ENCODE measurements at regions not wholly inside any gene's neighbourhood (a gene's known extent, or its start where the extent isn't known, plus 50 kb on each side); places are given as distances from the start of the nearest gene placed in this dataset.
A peak's percentile ranks its signal among the peaks of the same experiment; 100 is the strongest.

- Histone ChIP-seq H3K18ac (ENCODE audit: extremely low read depth, low read length) (no peak overlapping the region), H2BK20ac (ENCODE audit: low read length) (no peak overlapping the region), H3K4ac (replicated peaks; ENCODE audit: insufficient read length, low read depth, low read length) (no peak overlapping the region), H2AFZ (ENCODE audit: low read length) (no peak overlapping the region), H3K9me3 (ENCODE audit: insufficient read depth in 2 of 2, low read depth in 1 of 2, low read length in 1 of 2) (no peaks in the 10 kb centered on the region; a peak in 1 of 4 replicates), H3K4me3 (ENCODE audit: extremely low read depth in 1 of 4, insufficient read depth in 2 of 4, low read depth in 3 of 4, low read length in 4 of 4) (no peak overlapping the region), H3K56ac (replicated peaks; ENCODE audit: insufficient read length, low read depth, low read length) (no peak overlapping the region), H3K27ac (ENCODE audit: low read depth, low read length) (no peak overlapping the region), H3K79me1 (ENCODE audit: low read depth, low read length) (no peaks in the 10 kb centered on the region), H3K9ac (replicated peaks in 1 of 4; ENCODE audit: extremely low read depth in 1 of 4, low read depth in 3 of 4, low read length in 3 of 4) (no peak overlapping the region), H2BK120ac (replicated peaks; ENCODE audit: low read depth, low read length) (no peak overlapping the region), H3K4me1 (replicated peaks in 1 of 4; ENCODE audit: control insufficient read depth in 3 of 4, insufficient read depth in 4 of 4, low read length in 3 of 4) (peaks cover 0 to 4% (median 2%) of the 10 kb centered on the region in 4 experiments; a peak in 2 of 7 replicates), H3K14ac (ENCODE audit: insufficient read length) (no peak overlapping the region), H3K23ac (ENCODE audit: insufficient read length) (no peak overlapping the region), H3K27me3 (replicated peaks in 1 of 4; ENCODE audit: control insufficient read depth in 3 of 4, extremely low read depth in 1 of 4, insufficient read depth in 3 of 4, low read length in 3 of 4) (no peaks in the 10 kb centered on the region), H2AK5ac (ENCODE audit: low read depth, low read length) (no peak overlapping the region), H3K23me2 (ENCODE audit: low read depth, low read length) (no peaks in the 10 kb centered on the region), H3K4me2 (ENCODE audit: insufficient read depth in 1 of 2, low read depth in 2 of 2, low read length in 2 of 2) (no peak overlapping the region), H2BK5ac (ENCODE audit: low read depth, low read length) (no peak overlapping the region), H3K36me3 (ENCODE audit: control insufficient read depth in 2 of 4, insufficient read depth in 4 of 4, low read length in 3 of 4) (peaks cover 0 to 3% (median 0%) of the 10 kb centered on the region in 4 experiments; a peak in 1 of 8 replicates), H4K91ac (replicated peaks; ENCODE audit: insufficient read length, low read length) (no peak overlapping the region), H2BK15ac (ENCODE audit: low read length) (no peak overlapping the region), H4K20me1 (replicated peaks in 1 of 2; ENCODE audit: control insufficient read depth in 1 of 2, insufficient read depth in 2 of 2, low read length in 2 of 2) (no peaks in the 10 kb centered on the region), H4K8ac (ENCODE audit: extremely low read depth, insufficient read depth, low read length) (no peak overlapping the region), H4K5ac (ENCODE audit: insufficient read length, low read depth, low read length) (no peak overlapping the region), H3K79me2 (ENCODE audit: control insufficient read depth in 1 of 2, insufficient read depth in 2 of 2, low read length in 2 of 2) (no peaks in the 10 kb centered on the region), H2BK12ac (ENCODE audit: low read depth, low read length) (no peak overlapping the region)
- TF ChIP-seq HDAC2 (IDR thresholded peaks at IDR 0.05; ENCODE audit: borderline replicate concordance in 1 of 2, low read depth in 2 of 2, low read length in 2 of 2) = no peak
- no peak for TF ChIP-seq GABPA (IDR thresholded peaks at IDR 0.05; ENCODE audit: borderline replicate concordance, insufficient read depth, low read length)
- TF ChIP-seq EZH2 (IDR thresholded peaks at IDR 0.05; ENCODE audit: low read depth, low read length, severe bottlenecking) = no peak
- no peak for TF ChIP-seq CBX8 (IDR thresholded peaks at IDR 0.05; ENCODE audit: borderline replicate concordance, low read depth, low read length)
- TF ChIP-seq SAP30 (IDR thresholded peaks at IDR 0.05; ENCODE audit: insufficient read depth, insufficient replicate concordance, low read length) = no peak
- no peak for TF ChIP-seq CBX5 (IDR thresholded peaks at IDR 0.05; ENCODE audit: low read depth, low read length)
- no peak for TF ChIP-seq SP4 (IDR thresholded peaks at IDR 0.05; ENCODE audit: low read length)
- TF ChIP-seq TEAD4 (IDR thresholded peaks at IDR 0.05; ENCODE audit: low read depth, low read length) = no peak
- TF ChIP-seq JUND (IDR thresholded peaks at IDR 0.05; ENCODE audit: low read length) = no peak
- TF ChIP-seq POLR2AphosphoS5 (IDR thresholded peaks at IDR 0.05; ENCODE audit: low read depth, low read length) = no peak
- TF ChIP-seq SUZ12 (IDR thresholded peaks at IDR 0.05; ENCODE audit: low read length) = no peak
- 88% methylated on average over 3 of the region's 3 CpGs; no CpG with 5 or more reads in 1 of the 2 experiments for WGBS, 2 experiments (ENCODE audit: extremely low coverage in 1 of 2, insufficient coverage in 1 of 2, insufficient read length in 1 of 2, insufficient replicate concordance in 2 of 2, low coverage in 1 of 2, low lambda C conversion rate in 2 of 2, missing lambda C conversion rate in 1 of 2)
- DNase-seq (ENCODE audit: low read depth in 1 of 2, low spot score in 2 of 2) (no peak), FAIRE-seq (peak; percentile 55)
- ChIA-PET POLR2A (ENCODE audit: partially characterized antibody) (no interaction called here), CTCF (ENCODE audit: partially characterized antibody) (no interaction called here)
Measured at GRCh38 chr6:144710207-144710606, 425.1 kb downstream of the UTRN start.

All from H1 (cell line).